ENCODE measurements at regions not wholly inside any gene's neighbourhood (a gene's known extent, or its start where the extent isn't known, plus 50 kb on each side); places are given as distances from the start of the nearest gene placed in this dataset.
A peak's percentile ranks its signal among the peaks of the same experiment; 100 is the strongest.

- H3K9me3 ChIP-seq: no peaks in the 10 kb centered on the region
- WGBS, 4 donors: 70 to 77% (median 75%) methylated on average over 17 to 19 of the region's 19 CpGs
- no peak for TF ChIP-seq CTCF (IDR thresholded peaks at IDR 0.05)
- intact Hi-C loops (cut with DNase I): no loop called here
- ATAC-seq: peak in 1 of 4 donors; percentile 46
- DNase-seq: no peak
- no peak overlapping the region for H3K4me3 ChIP-seq
- no peak overlapping the region for H3K27ac ChIP-seq
- no peaks in the 10 kb centered on the region for H3K36me3 ChIP-seq
- peaks cover 0 to 69% (median 15%) of the 10 kb centered on the region in 9 donors for H3K27me3 ChIP-seq
- H3K4me1 ChIP-seq: no peaks in the 10 kb centered on the region
Observed at GRCh38 chr13:111413407-111414187, 93.2 kb downstream of the TEX29 start.

GRCh38 chr13:111414341-111414740, 93.9 kb downstream of the TEX29 start:
- Histone ChIP-seq H3K36me3 (no peaks in the 10 kb centered on the region), H3K4me1 (no peaks in the 10 kb centered on the region), H3K9me3 (no peaks in the 10 kb centered on the region), H3K27ac (no peak overlapping the region), H3K4me3 (no peak overlapping the region), H3K27me3 (peaks cover 0 to 69% (median 15%) of the 10 kb centered on the region in 9 donors)
- no peak for DNase-seq
- no peak for ATAC-seq
- 80 to 89% (median 84%) methylated on average over 5 to 9 of the region's 9 CpGs for WGBS, 4 donors
- intact Hi-C loops (cut with DNase I): no loop called here
- TF ChIP-seq CTCF (IDR thresholded peaks at IDR 0.05) (no peak), POLR2A (IDR thresholded peaks at IDR 0.05) (no peak)

- intact Hi-C loops (cut with DNase I): no loop called here
- DNase-seq (no peak), ATAC-seq (no peak)
- H3K27ac ChIP-seq: no peak overlapping the region
- H3K36me3 ChIP-seq: no peaks in the 10 kb centered on the region
- TF ChIP-seq CTCF (IDR thresholded peaks at IDR 0.05) (no peak), POLR2A (IDR thresholded peaks at IDR 0.05) (no peak)
- H3K4me3 ChIP-seq: no peak overlapping the region
- 69 to 78% (median 73%) methylated on average over 8 of the region's 8 CpGs for WGBS, 4 donors
- no peaks in the 10 kb centered on the region for H3K9me3 ChIP-seq
- H3K27me3 ChIP-seq: peaks cover 0 to 62% (median 15%) of the 10 kb centered on the region in 9 donors
- H3K4me1 ChIP-seq: no peaks in the 10 kb centered on the region
Observed at GRCh38 chr13:111415246-111415645, 94.8 kb downstream of the TEX29 start.

DNA sequence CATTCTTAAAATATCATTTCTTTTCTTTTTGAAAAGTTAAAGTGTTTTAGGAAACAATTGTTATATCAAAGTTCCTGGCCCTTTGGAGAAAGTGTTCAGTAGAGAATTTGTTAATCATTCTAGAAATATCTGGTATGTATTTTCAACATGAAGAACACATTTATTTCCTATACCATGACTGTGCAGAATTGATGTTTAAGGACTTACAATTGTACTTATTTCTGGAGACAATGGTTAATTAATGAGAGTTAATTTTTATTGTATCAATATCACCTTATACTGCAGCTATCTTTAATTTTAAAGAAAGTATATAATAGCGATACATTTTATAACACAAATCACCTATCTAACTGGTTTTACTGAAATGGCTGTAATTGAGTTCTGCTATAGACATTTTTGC, 95.3 kb downstream of the TEX29 start:
- DNase-seq (no peak), ATAC-seq (no peak)
- H3K27me3 ChIP-seq: peaks cover 0 to 57% (median 15%) of the 10 kb centered on the region in 9 donors
- no peak overlapping the region for H3K4me3 ChIP-seq
- H3K36me3 ChIP-seq: no peaks in the 10 kb centered on the region
- TF ChIP-seq CTCF (IDR thresholded peaks at IDR 0.05) (no peak), POLR2A (IDR thresholded peaks at IDR 0.05) (no peak)
- no peak overlapping the region for H3K27ac ChIP-seq
- H3K4me1 ChIP-seq: no peaks in the 10 kb centered on the region
- WGBS, 4 donors: 96 to 98% (median 97%) methylated on average over 1 of the region's 1 CpG
- intact Hi-C loops (cut with DNase I): no loop called here
- no peaks in the 10 kb centered on the region for H3K9me3 ChIP-seq
